Stimulated activated CD4-positive, alpha-beta T cell treated with anti-CD3 and anti-CD28 coated beads, Interleukin-4, amount 100 ng/mL, for 4 hours (primary cell): ENCODE measurements at regions not wholly inside any gene's neighbourhood (a gene's known extent, or its start where the extent isn't known, plus 50 kb on each side); places are given as distances from the start of the nearest gene placed in this dataset.
"Not testable (repeated sequence)": the region's sequence is repeated elsewhere in the genome, so short reads cannot be mapped to it uniquely, and the experiment has no call there.

Source experiments
- DNase-seq, 2 experiments: peaks; one replicate each; pipeline ENCODE4 v3.0.0-alpha.2; 2020

- no peak for DNase-seq
These were observed 50.8 kb upstream of the MBOAT1 start for GRCh38 chr6:20263059-20263458.

- no peak for DNase-seq
These were observed 53.6 kb upstream of the MBOAT1 start for GRCh38 chr6:20265842-20266241.

- no peak for DNase-seq
These were observed 54.8 kb upstream of the MBOAT1 start for GRCh38 chr6:20266851-20267608.

GRCh38 chr6:20269181-20269580 lies 56.9 kb upstream of the MBOAT1 start:
- no peak for DNase-seq

- no peak for DNase-seq
These were observed 59.5 kb upstream of the MBOAT1 start for GRCh38 chr6:20271818-20272217.

- no peak for DNase-seq
These were observed 61.9 kb upstream of the MBOAT1 start for GRCh38 chr6:20274137-20274536.

GRCh38 chr6:20275837-20276236 lies 63.6 kb upstream of the MBOAT1 start:
- not testable (repeated sequence) for DNase-seq

GRCh38 chr6:20277724-20278123 lies 65.5 kb upstream of the MBOAT1 start:
- not testable (repeated sequence) for DNase-seq

GRCh38 chr6:20279051-20279450 lies 66.8 kb upstream of the MBOAT1 start:
- no peak for DNase-seq

GRCh38 chr6:20279608-20280287 lies 67.5 kb upstream of the MBOAT1 start:
- DNase-seq: no peak

GRCh38 chr6:20280288-20280621 lies 68.0 kb upstream of the MBOAT1 start:
- DNase-seq: no peak

GRCh38 chr6:20284672-20285071 lies 72.4 kb upstream of the MBOAT1 start:
- no peak for DNase-seq

- no peak for DNase-seq
These were observed 74.8 kb upstream of the MBOAT1 start for GRCh38 chr6:20286968-20287565.

- peak; percentile 67 to 70 for DNase-seq
These were observed 79.7 kb upstream of the MBOAT1 start for GRCh38 chr6:20291764-20292580.

- DNase-seq: no peak
These were observed 80.6 kb upstream of the MBOAT1 start for GRCh38 chr6:20292905-20293304.

- DNase-seq: no peak
These were observed 89.0 kb upstream of the MBOAT1 start for GRCh38 chr6:20301256-20301655.

- DNase-seq: no peak
These were observed 89.9 kb upstream of the MBOAT1 start for GRCh38 chr6:20302168-20302567.

- DNase-seq: no peak
These were observed 90.5 kb upstream of the MBOAT1 start for GRCh38 chr6:20302702-20303251.

- no peak for DNase-seq
These were observed 94.2 kb upstream of the MBOAT1 start for GRCh38 chr6:20306491-20306890.

- DNase-seq: no peak
These were observed 92.5 kb upstream of the E2F3 start for GRCh38 chr6:20309186-20309585.

- DNase-seq: no peak
These were observed 91.5 kb upstream of the E2F3 start for GRCh38 chr6:20310185-20310584.

- DNase-seq: no peak
These were observed 89.1 kb upstream of the E2F3 start for GRCh38 chr6:20312606-20313005.

- DNase-seq: no peak
These were observed 88.6 kb upstream of the E2F3 start for GRCh38 chr6:20313051-20313450.
